PC-9 (cell line): ENCODE measurements at regions not wholly inside any gene's neighbourhood (a gene's known extent, or its start where the extent isn't known, plus 50 kb on each side); places are given as distances from the start of the nearest gene placed in this dataset.

ENCODE experiments used
- EZH2 ChIP-seq: fragments of 200-600 bp; sonication (generic); IDR thresholded peaks from 2 replicates; pipeline ENCODE4 v1.8.0; 2017; ENCODE audit warnings: antibody characterized with exemption, low read depth
- TF ChIP-seq, protein P1 (sequence below): fragments of 200-600 bp; sonication (generic); conservative IDR thresholded peaks from 2 replicates; pipeline ENCODE4 v1.6.1; 2017; ENCODE audit warnings: mixed run types, antibody characterized with exemption, mild to moderate bottlenecking, moderate library complexity

DNA sequence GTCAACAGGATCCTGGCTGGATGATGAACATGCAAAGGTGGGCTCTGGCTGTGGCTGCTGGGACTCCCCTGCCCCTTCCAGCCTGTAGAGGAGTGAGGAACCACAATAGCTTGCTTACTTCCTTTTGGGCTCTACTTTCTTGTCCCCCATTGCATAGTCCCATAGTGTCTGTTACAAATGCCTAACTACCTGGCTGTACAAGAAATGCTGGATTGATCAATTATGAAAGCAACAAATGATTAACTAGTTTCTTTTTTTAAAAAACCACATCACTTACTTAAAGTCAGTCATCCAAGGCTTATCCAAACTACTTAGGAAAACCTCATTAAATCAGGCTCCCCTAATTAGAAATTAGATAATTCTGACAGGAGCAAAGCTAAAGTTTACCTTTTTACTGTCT is 514.1 kb upstream of the PKN2 start:
- no peak for TF ChIP-seq EZH2
- TF ChIP-seq, protein P1, sequence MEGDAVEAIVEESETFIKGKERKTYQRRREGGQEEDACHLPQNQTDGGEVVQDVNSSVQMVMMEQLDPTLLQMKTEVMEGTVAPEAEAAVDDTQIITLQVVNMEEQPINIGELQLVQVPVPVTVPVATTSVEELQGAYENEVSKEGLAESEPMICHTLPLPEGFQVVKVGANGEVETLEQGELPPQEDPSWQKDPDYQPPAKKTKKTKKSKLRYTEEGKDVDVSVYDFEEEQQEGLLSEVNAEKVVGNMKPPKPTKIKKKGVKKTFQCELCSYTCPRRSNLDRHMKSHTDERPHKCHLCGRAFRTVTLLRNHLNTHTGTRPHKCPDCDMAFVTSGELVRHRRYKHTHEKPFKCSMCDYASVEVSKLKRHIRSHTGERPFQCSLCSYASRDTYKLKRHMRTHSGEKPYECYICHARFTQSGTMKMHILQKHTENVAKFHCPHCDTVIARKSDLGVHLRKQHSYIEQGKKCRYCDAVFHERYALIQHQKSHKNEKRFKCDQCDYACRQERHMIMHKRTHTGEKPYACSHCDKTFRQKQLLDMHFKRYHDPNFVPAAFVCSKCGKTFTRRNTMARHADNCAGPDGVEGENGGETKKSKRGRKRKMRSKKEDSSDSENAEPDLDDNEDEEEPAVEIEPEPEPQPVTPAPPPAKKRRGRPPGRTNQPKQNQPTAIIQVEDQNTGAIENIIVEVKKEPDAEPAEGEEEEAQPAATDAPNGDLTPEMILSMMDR: no peak
